ENCODE measurements at regions not wholly inside any gene's neighbourhood (a gene's known extent, or its start where the extent isn't known, plus 50 kb on each side); places are given as distances from the start of the nearest gene placed in this dataset.

- H3K36me3 Mint-ChIP-seq (ENCODE audit: low read depth), result no peaks in the 10 kb centered on the region
- H3K27me3 Mint-ChIP-seq (ENCODE audit: low read depth), result no peaks in the 10 kb centered on the region
- H3K4me1 Mint-ChIP-seq (ENCODE audit: low read depth), result no peaks in the 10 kb centered on the region
- H3K4me3 Mint-ChIP-seq, result no peak overlapping the region
- no peak overlapping the region for H3K27ac Mint-ChIP-seq
- H3K9me3 Mint-ChIP-seq, result peaks cover 15% of the 10 kb centered on the region
These were observed 151.1 kb downstream of the KIF26A start for GRCh38 chr14:104289507-104289906.

GRCh38 chr14:104290058-104290667 lies 151.8 kb downstream of the KIF26A start:
- H3K36me3 Mint-ChIP-seq (ENCODE audit: low read depth), result no peaks in the 10 kb centered on the region
- H3K27me3 Mint-ChIP-seq (ENCODE audit: low read depth), result no peaks in the 10 kb centered on the region
- H3K4me3 Mint-ChIP-seq, result no peak overlapping the region
- peaks cover 15% of the 10 kb centered on the region for H3K9me3 Mint-ChIP-seq
- H3K27ac Mint-ChIP-seq, result no peak overlapping the region
- H3K4me1 Mint-ChIP-seq (ENCODE audit: low read depth), result no peaks in the 10 kb centered on the region

- peaks cover 15% of the 10 kb centered on the region for H3K9me3 Mint-ChIP-seq
- H3K4me1 Mint-ChIP-seq (ENCODE audit: low read depth), result no peaks in the 10 kb centered on the region
These were observed 152.4 kb downstream of the KIF26A start for GRCh38 chr14:104290756-104291122.

GRCh38 chr14:104291123-104292000 lies 153.0 kb downstream of the KIF26A start:
- Mint-ChIP-seq H3K27me3 (ENCODE audit: low read depth) (no peaks in the 10 kb centered on the region), H3K4me3 (no peak overlapping the region), H3K36me3 (ENCODE audit: low read depth) (no peaks in the 10 kb centered on the region), H3K27ac (no peak overlapping the region), H3K4me1 (ENCODE audit: low read depth) (no peaks in the 10 kb centered on the region), H3K9me3 (peaks cover 15% of the 10 kb centered on the region)

More at GRCh38 chr14:104290756-104291122, 152.4 kb downstream of the KIF26A start:
- H3K4me3 Mint-ChIP-seq, result no peak overlapping the region
- no peaks in the 10 kb centered on the region for H3K27me3 Mint-ChIP-seq (ENCODE audit: low read depth)
- H3K36me3 Mint-ChIP-seq (ENCODE audit: low read depth), result no peaks in the 10 kb centered on the region
- H3K27ac Mint-ChIP-seq, result no peak overlapping the region

- no peak overlapping the region for H3K4me3 Mint-ChIP-seq
- peaks cover 15% of the 10 kb centered on the region for H3K9me3 Mint-ChIP-seq
- no peaks in the 10 kb centered on the region for H3K4me1 Mint-ChIP-seq (ENCODE audit: low read depth)
- no peak overlapping the region for H3K27ac Mint-ChIP-seq
- H3K27me3 Mint-ChIP-seq (ENCODE audit: low read depth), result no peaks in the 10 kb centered on the region
- H3K36me3 Mint-ChIP-seq (ENCODE audit: low read depth), result no peaks in the 10 kb centered on the region
These were observed 153.9 kb downstream of the KIF26A start for GRCh38 chr14:104292084-104292970.

GRCh38 chr14:104293231-104293841 lies 154.9 kb downstream of the KIF26A start:
- Mint-ChIP-seq H3K36me3 (ENCODE audit: low read depth) (no peaks in the 10 kb centered on the region), H3K4me1 (ENCODE audit: low read depth) (no peaks in the 10 kb centered on the region), H3K4me3 (no peak overlapping the region), H3K27ac (no peak overlapping the region), H3K27me3 (ENCODE audit: low read depth) (no peaks in the 10 kb centered on the region), H3K9me3 (peaks cover 12% of the 10 kb centered on the region)

GRCh38 chr14:104293851-104294627 lies 155.7 kb downstream of the KIF26A start:
- Mint-ChIP-seq H3K4me1 (ENCODE audit: low read depth) (no peaks in the 10 kb centered on the region), H3K4me3 (no peak overlapping the region), H3K36me3 (ENCODE audit: low read depth) (no peaks in the 10 kb centered on the region), H3K27ac (no peak overlapping the region), H3K27me3 (ENCODE audit: low read depth) (no peaks in the 10 kb centered on the region), H3K9me3 (peaks cover 5% of the 10 kb centered on the region)

- Mint-ChIP-seq H3K27me3 (ENCODE audit: low read depth) (no peaks in the 10 kb centered on the region), H3K9me3 (no peaks in the 10 kb centered on the region), H3K4me3 (no peak overlapping the region), H3K27ac (no peak overlapping the region), H3K36me3 (ENCODE audit: low read depth) (no peaks in the 10 kb centered on the region), H3K4me1 (ENCODE audit: low read depth) (no peaks in the 10 kb centered on the region)
These were observed 156.2 kb downstream of the KIF26A start for GRCh38 chr14:104294628-104294982.

GRCh38 chr14:104294983-104295680 lies 156.7 kb downstream of the KIF26A start:
- Mint-ChIP-seq H3K9me3 (no peaks in the 10 kb centered on the region), H3K36me3 (ENCODE audit: low read depth) (no peaks in the 10 kb centered on the region), H3K4me3 (no peak overlapping the region), H3K4me1 (ENCODE audit: low read depth) (no peaks in the 10 kb centered on the region), H3K27me3 (ENCODE audit: low read depth) (no peaks in the 10 kb centered on the region), H3K27ac (no peak overlapping the region)

GRCh38 chr14:104295681-104296387 lies 157.4 kb downstream of the KIF26A start:
- no peak overlapping the region for H3K4me3 Mint-ChIP-seq
- H3K36me3 Mint-ChIP-seq (ENCODE audit: low read depth), result no peaks in the 10 kb centered on the region
- H3K27me3 Mint-ChIP-seq (ENCODE audit: low read depth), result no peaks in the 10 kb centered on the region
- H3K9me3 Mint-ChIP-seq, result no peaks in the 10 kb centered on the region
- H3K27ac Mint-ChIP-seq, result no peak overlapping the region
- H3K4me1 Mint-ChIP-seq (ENCODE audit: low read depth), result no peaks in the 10 kb centered on the region

GRCh38 chr14:104296388-104297312 lies 158.3 kb downstream of the KIF26A start:
- Mint-ChIP-seq H3K9me3 (no peaks in the 10 kb centered on the region), H3K4me1 (ENCODE audit: low read depth) (no peaks in the 10 kb centered on the region), H3K4me3 (no peak overlapping the region), H3K27ac (no peak overlapping the region), H3K36me3 (ENCODE audit: low read depth) (no peaks in the 10 kb centered on the region), H3K27me3 (ENCODE audit: low read depth) (no peaks in the 10 kb centered on the region)

- H3K36me3 Mint-ChIP-seq (ENCODE audit: low read depth), result no peaks in the 10 kb centered on the region
These were observed 158.9 kb downstream of the KIF26A start for GRCh38 chr14:104297313-104297704.

More at GRCh38 chr14:104297313-104297704, 158.9 kb downstream of the KIF26A start:
- H3K27ac Mint-ChIP-seq, result no peak overlapping the region
- H3K4me3 Mint-ChIP-seq, result no peak overlapping the region
- no peaks in the 10 kb centered on the region for H3K9me3 Mint-ChIP-seq
- no peaks in the 10 kb centered on the region for H3K27me3 Mint-ChIP-seq (ENCODE audit: low read depth)
- no peaks in the 10 kb centered on the region for H3K4me1 Mint-ChIP-seq (ENCODE audit: low read depth)
